HL-60 (cell line): ENCODE measurements at regions not wholly inside any gene's neighbourhood (a gene's known extent, or its start where the extent isn't known, plus 50 kb on each side); places are given as distances from the start of the nearest gene placed in this dataset.

ENCODE experiments used
- DNase-seq, 2 experiments: peaks; one replicate each; pipeline ENCODE4 v3.0.0-alpha.2; 2010 to 2020; ENCODE audit warnings: low read depth in 1 of 2, low spot score in 1 of 2
- H3K27ac ChIP-seq: fragments of 250-450 bp; sonication (Bioruptor Pico); replicated peaks from 2 replicates; pipeline ENCODE4 v1.5.1; 2020; ENCODE audit warnings: mild to moderate bottlenecking, moderate library complexity
- H3K27me3 ChIP-seq: fragments of 250-450 bp; sonication (Bioruptor Pico); 2 replicates; pipeline ENCODE4 v1.5.1; 2021; ENCODE audit warnings: mild to moderate bottlenecking, moderate library complexity; ENCODE audit not compliant: insufficient read depth, poor library complexity, severe bottlenecking
- H3K4me3 ChIP-seq: replicated peaks from 2 replicates; pipeline ENCODE4 v1.5.1; 2011; ENCODE audit warnings: mild to moderate bottlenecking, control low read depth, low read length; ENCODE audit not compliant: insufficient read depth
- CTCF ChIP-seq: IDR thresholded peaks from one replicate; pipeline ENCODE4 v1.5.1; 2011; ENCODE audit warnings: low read length, control low read depth, inconsistent platforms; ENCODE audit not compliant: insufficient read depth
- GABPA ChIP-seq: IDR thresholded peaks from 2 replicates; pipeline ENCODE4 v1.6.1; 2012; ENCODE audit warnings: low read depth
- POLR2AphosphoS5 ChIP-seq: IDR thresholded peaks from 2 replicates; pipeline ENCODE4 v1.6.1; 2012; ENCODE audit warnings: low read depth
- REST ChIP-seq: IDR thresholded peaks from 2 replicates; pipeline ENCODE4 v1.6.1; 2012; ENCODE audit warnings: low read depth; ENCODE audit not compliant: insufficient replicate concordance
- SPI1 ChIP-seq: IDR thresholded peaks from 2 replicates; pipeline ENCODE4 v1.6.1; 2012; ENCODE audit warnings: low read depth, mild to moderate bottlenecking, borderline replicate concordance

- H3K4me3 ChIP-seq: no peak overlapping the region
- no peak overlapping the region for H3K27ac ChIP-seq
- H3K27me3 ChIP-seq: no peaks in the 10 kb centered on the region
- TF ChIP-seq REST (no peak), GABPA (no peak), POLR2AphosphoS5 (no peak), SPI1 (no peak), CTCF (no peak)
- no peak for DNase-seq
Measured at GRCh38 chr5:74357827-74358226, 282.7 kb downstream of the ENC1 start.

- no peak for TF ChIP-seq CTCF
- no peak for TF ChIP-seq SPI1
- TF ChIP-seq REST: no peak
- no peak for TF ChIP-seq GABPA
- no peak for TF ChIP-seq POLR2AphosphoS5
- Histone ChIP-seq H3K27me3 (no peaks in the 10 kb centered on the region), H3K27ac (no peak overlapping the region), H3K4me3 (no peak overlapping the region)
- DNase-seq: no peak
Measured at GRCh38 chr5:74356009-74356695, 284.4 kb downstream of the ENC1 start.

DNA sequence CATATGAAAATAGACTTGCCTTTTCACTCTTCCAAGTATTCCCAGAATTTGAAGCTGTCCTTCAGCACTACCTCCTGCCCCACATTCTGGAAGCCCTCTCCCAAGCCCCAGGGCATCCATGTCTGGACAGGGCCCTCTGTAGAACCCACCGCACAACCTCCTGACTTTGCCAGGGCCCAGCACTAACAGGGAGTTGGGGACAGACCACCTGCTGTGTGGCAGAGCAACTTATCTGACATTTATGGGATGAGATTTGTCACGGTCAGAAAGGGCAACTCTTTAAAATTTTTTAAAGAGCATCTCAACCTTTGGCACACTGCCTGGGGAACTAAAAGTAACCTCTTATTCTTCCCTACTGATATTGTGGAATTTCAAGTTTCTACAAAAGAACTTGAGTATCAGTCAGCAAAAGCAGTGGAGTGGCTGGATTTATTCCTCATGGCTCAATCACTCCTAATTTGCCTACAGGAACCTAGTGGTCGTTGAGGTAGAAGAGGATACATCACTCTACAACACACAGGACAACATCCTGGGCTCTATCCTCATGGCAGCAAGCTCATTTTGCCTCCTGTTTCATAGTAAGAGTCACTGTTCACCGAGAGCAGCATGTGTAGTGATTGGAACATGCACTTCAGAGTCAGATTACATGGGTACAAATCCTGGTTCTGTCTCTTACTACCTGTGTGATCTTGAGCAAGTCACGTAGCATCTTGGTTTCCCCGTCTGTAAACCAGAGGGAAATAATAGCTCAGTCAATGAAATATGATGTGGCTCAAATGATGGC, 285.3 kb downstream of the ENC1 start:
- no peak for DNase-seq
- Histone ChIP-seq H3K27ac (no peak overlapping the region), H3K4me3 (no peak overlapping the region), H3K27me3 (no peaks in the 10 kb centered on the region)
- TF ChIP-seq GABPA (no peak), REST (no peak), SPI1 (no peak), CTCF (no peak), POLR2AphosphoS5 (no peak)
